Left cardiac atrium (tissue), 4 donors: ENCODE measurements at regions not wholly inside any gene's neighbourhood (a gene's known extent, or its start where the extent isn't known, plus 50 kb on each side); places are given as distances from the start of the nearest gene placed in this dataset.
"Not testable (repeated sequence)": the region's sequence is repeated elsewhere in the genome, so short reads cannot be mapped to it uniquely, and the experiment has no call there.

Source experiments
- ATAC-seq, 2 donors: fragments of 200-7000 bp; cut with Tn5 transposase; one replicate each; pipeline ENCODE4 v1.9.1; 2020; ENCODE audit warnings: mild to moderate bottlenecking in 2 of 2, moderate library complexity in 2 of 2
- DNase-seq: peaks from one replicate; pipeline ENCODE4 v3.0.0-alpha.2; 2020
- intact Hi-C, 2 donors: fragments of 100-400 bp; cut with DNase I; formaldehyde crosslinking; loops; one replicate each; pipeline versions ENCODE4 v1.14.1 to v1.15.1; 2022 to 2023
- donor health status: DM: no; HTN: yes; CAD: no.
- donor health status: DM: no; HTN: yes; CAD: no; lungs with severe emphysema.
- donor health status: DM: yes; HTN: yes; CAD: no.
- donor health status: Dilated cardiomyopathy.

DNA sequence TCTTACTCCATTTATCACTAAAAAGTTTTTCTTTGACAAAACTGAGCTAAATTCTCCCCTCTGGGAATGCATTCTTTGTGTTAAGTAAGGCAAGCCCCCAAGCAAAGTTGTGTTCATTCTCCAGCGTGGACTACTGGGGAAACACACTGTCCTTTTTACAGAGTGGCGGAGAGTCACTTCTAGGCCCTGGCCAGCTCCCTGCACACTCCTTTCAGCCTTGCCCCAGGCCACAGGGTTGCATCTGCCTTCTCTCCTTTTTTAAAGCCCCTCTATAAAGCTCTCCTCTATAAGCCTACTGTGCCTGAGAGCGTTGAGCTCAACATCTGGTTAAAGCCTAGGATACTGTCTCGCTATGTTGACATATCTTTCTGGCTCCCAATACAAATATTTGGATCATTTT is 803.4 kb downstream of the PCDH17 start:
- no peak for ATAC-seq
- DNase-seq, result no peak
- intact Hi-C loops, result no loop called here

DNA sequence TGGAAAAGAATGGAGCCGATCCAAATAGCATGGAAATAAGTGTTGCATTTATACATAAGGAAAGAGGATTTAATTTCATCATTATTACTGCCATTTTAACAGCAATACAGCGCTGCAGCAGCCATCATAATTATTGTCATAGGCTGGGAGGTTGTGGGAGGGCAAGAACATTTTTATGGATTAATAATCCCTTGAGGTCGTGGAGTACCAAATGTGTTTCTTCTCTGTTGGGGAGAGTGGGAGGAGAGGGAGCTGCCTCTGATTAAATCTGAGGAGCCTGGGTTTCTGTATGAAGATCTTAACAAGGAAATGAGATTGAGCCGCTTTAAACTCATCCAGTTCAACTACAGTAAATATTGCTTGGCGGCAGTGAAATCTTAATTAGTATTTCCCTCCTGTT is 805.9 kb downstream of the PCDH17 start:
- no peak for ATAC-seq
- intact Hi-C loops, result no loop called here

DNA sequence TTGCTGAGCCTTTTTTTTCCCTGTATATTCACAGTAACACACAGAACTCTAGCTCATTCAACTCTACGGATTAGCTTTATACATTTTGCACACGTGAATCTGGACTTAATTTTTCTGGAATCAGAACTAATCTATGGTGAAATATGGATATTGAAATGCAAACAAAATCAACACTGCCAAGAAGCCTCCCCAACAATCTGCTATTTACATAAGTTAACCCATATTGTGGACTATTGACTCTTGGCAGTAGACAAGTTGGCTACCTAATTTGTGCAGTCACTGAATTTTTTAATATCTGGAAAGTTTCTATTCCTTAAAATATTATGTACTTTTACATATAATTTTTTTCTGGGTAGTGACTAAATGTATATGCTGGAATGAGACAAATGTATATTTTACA is 815.4 kb downstream of the PCDH17 start:
- ATAC-seq (no peak), DNase-seq (no peak)
- intact Hi-C loops, result no loop called here

More for the DNA sequence above, 805.9 kb downstream of the PCDH17 start:
- no peak for DNase-seq

DNA sequence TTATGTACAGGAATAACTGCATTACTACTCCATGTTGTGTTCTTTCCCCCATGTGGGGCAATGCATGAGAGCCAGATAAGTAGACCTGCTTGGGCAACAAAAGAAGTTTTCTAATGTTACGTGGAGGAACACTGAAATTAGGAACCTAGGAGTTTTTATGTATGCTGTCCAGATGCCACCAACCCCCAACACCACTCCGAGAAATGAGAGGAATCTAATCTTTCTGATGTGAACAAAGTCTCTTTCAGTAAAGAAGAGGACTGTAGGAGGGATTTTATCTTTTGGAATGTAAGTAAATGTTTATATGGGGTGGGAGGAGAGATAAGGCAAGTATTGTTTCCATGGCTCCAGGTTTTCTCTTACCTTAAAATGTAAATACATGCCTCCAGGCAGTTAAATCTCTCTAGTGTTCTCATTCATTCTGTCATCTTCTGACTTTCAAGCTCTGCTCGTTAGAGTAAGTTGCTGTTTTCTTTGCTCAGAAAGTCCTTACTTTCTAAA is 820.6 kb downstream of the PCDH17 start:
- no peak for ATAC-seq
- DNase-seq, result no peak
- intact Hi-C loops, result no loop called here

DNA sequence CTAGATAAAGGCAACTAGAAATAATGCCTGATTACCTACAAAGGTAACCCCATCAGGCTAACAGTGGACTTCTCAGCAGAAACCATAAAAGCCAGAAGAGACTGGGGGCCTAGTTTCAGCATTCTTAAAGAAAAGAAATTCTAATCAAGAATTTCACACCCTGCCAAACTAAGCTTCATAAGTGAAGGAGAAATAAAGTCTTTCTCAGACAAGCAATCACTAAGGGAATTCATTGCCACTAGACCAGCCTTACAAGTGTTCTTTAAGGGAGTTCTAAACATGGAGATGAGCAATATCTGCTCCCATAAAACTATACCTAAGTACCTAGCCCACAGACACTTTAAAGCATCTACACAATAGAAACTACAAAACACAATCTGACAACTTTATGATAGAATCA is 823.5 kb downstream of the PCDH17 start:
- ATAC-seq (no peak), DNase-seq (no peak)
- intact Hi-C loops, result no loop called here

DNA sequence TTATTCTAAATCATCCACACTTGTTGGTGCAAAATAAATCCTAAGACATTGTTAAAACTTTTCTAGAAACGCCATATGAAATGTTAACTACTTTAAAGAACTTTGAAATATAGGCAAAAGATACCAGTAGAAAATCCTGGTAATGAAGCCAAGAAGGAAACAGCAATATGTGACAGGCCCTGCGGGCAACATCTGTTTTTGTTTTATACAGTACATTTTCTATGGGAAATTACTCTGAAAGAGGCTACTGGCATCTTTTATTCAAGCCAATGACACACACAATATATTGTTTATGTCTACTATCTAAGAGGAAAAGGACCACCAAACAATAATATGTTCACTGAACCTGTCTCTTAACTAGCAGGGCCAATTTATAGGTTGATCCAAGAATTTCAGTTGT is 829.7 kb downstream of the PCDH17 start:
- no peak for ATAC-seq
- DNase-seq, result no peak
- intact Hi-C loops, result no loop called here

DNA sequence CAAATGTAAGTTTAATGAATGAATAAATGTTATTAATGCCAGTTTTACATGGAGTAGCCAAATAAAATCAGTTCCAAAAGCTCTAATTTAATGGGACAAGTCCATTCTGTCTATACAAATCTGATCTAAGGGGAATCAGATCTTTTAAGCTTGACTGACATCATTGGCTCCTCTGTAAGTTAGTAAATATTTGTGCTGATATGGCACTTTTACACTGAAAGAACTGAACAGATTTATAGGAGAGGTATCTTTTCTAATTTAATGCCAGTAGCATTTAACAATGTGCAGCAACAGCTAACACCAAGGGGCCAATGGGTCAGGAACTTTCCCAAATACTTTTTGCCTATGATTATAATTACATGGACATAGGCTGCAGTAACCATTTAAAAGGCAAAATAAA is 832.3 kb downstream of the PCDH17 start:
- DNase-seq, result no peak
- no peak for ATAC-seq
- intact Hi-C loops, result no loop called here

DNA sequence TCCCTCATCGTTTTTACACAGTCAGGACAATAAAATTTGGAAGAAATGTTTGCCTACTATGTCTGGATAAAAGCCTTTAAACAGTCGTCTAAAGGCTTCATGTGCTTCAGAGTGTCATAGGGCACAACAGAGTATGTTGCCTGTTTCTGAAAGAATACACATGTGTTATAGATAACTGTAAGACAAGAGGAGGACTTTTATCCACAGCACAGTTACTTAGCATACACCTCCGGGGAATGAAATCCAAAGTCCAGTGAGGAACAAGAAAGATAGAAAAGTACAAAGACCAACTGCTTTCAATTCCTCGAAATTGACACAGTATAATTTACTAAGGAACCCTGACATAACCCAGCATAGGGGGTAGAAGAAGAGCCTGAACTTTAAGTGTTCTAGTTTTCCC is 835.6 kb downstream of the PCDH17 start:
- DNase-seq (no peak), ATAC-seq (no peak)
- intact Hi-C loops, result no loop called here

DNA sequence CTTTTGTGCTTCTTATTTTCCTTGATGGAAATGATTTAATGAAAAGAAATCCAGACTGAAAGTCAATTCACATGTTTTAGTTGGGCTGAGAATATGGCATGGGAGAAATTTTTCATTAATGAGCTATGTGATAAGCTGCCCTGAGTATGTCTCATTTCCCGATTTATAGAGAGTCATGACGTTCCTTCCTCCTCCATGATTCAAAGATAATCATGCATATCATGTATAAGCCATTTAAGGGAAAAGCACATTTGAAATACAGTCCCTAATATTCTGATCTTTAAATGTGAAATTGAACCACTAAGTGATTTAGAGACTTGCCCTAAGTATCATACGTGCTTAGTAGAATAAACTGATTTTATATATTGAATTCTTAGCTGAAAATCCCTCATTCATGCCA is 840.9 kb downstream of the PCDH17 start:
- no peak for DNase-seq
- no peak for ATAC-seq
- intact Hi-C loops, result no loop called here

DNA sequence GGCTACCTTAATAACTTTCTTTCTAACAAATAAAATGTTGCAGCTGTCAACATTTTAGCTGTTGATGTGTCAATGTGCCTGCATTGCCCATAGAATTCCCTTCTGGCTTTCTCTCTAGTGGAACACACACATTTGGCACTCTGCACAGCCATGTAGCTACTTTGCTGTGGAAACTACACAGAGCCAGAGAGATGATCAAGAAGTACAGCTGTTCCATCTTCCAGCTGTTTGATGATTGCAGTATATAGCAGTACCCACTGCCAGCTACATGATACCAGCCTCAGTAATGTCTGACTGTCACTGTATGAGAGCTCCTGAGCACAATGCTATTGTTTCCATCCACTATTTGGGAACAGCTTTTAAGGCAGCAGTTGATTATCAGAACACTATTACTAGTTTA is 843.0 kb downstream of the PCDH17 start:
- intact Hi-C loops, result no loop called here
- DNase-seq (no peak), ATAC-seq (no peak)

DNA sequence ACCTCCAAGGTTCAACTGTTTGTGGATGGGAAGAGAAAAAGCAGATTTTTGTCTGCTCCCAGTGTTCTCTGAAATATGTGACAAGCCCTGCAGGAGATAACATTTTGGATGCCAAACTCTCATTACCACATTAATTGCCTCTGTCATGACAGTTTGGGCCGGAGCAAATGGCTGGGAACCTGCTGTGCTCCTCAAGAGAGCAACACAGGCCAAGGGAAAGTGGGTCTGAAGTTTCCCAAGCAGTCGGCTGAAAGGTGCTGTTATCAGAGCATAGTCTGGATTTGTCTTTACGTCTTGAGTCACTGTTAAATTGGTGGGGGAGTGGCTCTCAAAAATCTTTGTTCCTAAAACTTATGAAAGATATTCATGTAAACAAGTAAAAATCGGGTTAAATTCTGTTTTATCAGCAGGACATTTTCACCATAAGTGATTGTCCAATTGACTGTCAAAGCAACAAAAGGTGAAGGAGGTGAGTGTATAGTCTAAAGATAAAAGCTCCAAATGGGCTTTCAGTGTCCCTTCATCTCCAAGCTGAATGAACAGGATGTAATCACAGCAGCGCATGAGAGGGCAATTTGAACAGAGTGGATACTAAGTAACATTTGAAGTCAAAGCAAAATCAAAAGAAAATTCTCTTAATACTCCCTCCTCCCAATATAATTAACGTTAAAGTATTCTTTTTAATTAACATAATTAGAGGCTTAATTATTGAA is 844.8 kb downstream of the PCDH17 start:
- no peak for ATAC-seq
- no peak for DNase-seq
- intact Hi-C loops, result no loop called here

DNA sequence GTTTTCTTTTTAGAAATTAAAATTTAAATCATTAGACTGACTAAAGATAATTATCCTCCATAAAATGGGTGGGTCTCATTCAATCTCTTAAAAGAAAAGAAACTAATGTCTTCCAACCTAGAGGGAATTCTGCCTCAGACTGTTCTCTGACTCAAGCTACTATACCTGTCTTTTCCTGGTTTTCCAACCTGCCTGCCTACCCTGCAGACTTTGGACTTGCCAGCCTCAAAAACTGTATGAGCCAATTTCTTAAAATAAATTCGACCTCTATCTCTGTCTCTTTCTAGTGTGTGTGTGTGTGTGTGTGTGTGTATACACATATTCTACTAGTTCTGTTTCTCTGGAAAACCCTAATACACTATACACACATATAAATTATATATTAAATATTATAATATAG is 847.3 kb downstream of the PCDH17 start:
- intact Hi-C loops, result no loop called here
- no peak for ATAC-seq
- no peak for DNase-seq

DNA sequence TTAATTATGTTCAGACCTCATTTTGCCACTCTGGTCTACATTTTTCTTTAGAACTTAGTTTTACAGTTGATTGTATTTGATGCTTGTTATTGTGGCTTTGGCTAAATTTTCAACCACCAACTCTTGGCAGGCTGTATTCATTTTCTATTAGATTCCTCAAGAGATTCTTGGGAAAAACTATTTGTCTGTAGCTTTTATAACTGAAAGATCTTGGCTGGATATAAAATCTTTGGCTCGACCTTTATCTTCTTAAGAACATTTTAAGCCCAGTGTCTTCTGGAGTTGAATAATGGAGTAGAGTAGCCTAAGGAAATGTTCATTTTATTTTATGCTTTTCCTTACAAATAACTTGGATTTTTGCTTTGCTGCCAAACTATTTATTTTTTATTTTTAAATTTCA is 848.5 kb downstream of the PCDH17 start:
- DNase-seq (no peak), ATAC-seq (no peak)
- intact Hi-C loops, result no loop called here

DNA sequence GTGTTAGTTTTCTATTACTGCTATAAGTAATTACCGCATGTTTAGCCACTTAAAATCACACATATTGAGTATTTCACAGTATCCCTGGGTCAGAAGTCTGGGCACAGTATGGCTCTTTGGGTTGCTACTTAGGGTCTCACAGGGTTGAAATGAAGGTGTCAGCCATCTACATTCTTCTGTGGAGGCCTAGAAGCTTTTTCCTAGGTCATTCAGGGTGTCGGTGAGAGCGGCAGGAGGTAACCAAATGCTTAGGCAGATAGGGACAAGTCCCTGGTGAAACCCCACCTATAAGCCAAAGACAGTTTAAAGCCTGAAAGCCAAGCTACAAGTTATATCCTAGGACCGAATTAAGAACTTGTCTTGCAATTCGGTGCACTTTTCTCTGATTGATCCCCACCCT is 856.7 kb downstream of the PCDH17 start:
- intact Hi-C loops, result no loop called here
- no peak for ATAC-seq
- DNase-seq, result no peak

DNA sequence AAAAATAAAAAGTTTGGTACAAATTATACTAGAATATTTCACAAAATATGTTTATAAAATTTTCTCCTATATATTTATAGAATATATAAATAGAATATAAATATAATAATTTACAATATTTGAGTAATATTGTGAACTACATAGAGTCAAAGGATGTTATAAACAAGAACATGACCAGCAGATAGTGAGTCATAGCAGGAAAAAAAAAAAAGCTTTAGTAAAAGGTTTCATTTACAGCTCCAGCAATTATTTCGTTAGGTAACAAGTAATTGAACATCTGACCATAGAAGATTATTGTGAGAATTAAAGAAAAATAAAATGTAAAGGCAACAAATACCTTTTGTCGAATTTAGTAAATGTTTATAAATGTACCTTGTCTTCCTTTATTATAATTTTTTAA is 864.1 kb downstream of the PCDH17 start:
- ATAC-seq, result no peak
- no peak for DNase-seq
- intact Hi-C loops, result no loop called here

DNA sequence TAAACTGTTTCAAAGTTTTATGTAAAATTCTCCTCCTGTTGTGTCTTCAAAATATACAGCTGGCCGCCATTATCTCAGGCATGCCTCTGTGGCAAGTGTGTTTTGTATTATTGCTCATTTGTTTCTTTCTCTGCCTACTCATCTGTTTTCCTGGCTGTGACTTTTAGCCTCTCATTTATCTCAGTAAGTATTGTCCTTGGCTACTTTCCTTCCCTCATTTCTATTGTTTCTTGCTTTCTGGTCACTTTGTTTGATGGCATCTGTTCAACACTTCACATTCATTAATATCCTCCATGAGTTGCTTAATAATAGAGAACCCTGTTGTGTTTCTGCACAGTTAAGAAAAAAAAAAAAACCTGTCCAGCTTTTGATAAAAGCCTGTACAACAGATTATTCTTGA is 869.4 kb downstream of the PCDH17 start:
- ATAC-seq (no peak), DNase-seq (no peak)
- intact Hi-C loops, result no loop called here

DNA sequence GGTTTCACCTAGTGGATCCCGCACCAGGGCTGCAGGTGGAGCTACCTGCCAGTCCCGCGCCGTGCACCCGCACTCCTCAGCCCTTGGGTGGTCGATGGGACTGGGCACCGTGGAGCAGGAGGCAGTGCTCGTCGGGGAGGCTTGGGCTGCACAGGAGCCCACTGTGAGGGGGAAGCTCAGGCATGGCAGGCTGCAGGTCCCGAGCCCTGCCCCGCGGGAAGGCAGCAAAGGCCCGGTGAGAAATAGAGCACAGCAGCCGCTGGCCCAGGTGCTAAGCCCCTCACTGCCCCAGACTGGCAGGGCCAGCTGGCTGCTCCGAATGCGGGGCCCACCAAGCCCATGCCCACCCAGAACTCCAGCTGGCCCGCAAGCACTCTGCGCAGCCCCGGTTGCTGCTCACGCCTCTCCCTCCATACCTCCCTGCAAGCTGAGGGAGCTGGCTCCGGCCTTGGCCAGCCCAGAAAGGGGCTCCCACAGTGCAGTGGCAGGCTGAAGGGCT is 872.7 kb downstream of the PCDH17 start:
- ATAC-seq, intact Hi-C loops: not testable (repeated sequence)

DNA sequence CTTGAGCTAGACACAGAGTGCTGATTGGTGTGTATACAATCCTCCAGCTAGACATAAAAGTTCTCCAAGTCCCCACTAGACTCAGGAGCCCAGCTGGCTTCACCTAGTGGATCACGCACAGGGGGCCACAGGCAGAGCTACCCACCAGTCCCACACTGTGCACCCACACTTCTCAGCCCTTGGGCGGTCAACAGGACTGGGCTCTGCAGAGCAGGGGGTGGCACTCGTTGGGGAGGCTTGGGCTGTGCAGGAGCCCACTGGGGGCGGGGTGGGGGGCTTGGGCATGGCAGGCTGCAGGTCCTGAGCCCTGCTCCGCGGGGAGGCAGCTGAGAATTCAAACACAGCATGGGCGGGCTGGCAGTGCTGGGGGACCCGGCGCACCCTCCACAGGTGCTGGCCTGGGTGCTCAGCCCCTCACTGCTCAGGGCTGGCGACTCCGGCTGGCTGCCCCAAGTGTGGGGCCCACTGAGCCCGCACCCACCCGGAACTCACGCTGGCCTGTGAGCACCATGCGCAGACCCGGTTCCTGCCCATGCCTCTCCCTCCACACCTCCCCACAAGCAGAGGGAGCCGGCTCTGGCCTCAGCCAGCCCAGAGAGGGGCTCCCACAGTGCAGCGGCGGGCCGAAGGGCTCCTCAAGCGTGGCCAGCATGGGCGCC is 873.8 kb downstream of the PCDH17 start:
- intact Hi-C loops, ATAC-seq, DNase-seq: not testable (repeated sequence)

More for the DNA sequence above, 872.7 kb downstream of the PCDH17 start:
- not testable (repeated sequence) for DNase-seq

DNA sequence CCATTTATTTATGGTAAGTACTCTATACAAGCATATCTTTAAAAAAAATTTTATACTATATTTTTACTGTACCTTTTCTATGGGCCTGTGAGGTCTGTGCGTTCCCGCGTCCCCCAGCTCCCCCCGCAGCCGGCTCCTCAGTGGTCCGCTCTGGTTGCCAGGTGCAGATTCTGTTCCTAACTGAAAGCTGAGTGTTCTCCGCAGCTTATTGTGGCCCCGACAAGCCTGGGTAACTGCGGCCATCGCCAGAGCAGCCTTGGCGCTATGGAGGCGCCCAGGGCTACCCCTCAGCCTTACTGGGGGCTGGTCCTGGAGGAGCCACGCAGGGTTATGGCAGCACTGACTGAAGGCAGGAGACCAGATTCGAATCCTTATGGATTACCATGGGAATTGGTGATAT is 896.8 kb downstream of the PCDH17 start:
- ATAC-seq (no peak), DNase-seq (no peak)
- intact Hi-C loops, result no loop called here

DNA sequence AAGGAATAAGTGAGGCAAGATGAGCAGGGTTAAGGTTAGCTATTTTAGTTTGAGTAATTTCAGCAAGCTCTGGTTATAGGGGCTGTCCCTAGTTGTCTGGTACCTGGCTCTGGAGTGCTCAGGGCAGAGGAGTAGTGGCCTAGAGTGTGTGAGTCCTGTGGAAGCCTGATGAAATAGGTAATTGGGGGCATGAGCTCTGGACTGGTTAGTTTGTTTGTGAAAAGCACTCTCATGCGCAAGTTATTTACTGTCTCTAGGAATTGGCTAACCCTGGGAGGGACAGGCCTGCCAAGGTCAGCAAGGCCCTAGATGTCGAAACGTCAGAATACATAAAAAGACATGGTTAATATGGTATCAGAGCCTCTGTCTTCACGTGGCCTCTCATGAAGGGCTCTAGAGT is 900.1 kb downstream of the PCDH17 start:
- ATAC-seq (no peak), DNase-seq (no peak)
- intact Hi-C loops, result no loop called here

DNA sequence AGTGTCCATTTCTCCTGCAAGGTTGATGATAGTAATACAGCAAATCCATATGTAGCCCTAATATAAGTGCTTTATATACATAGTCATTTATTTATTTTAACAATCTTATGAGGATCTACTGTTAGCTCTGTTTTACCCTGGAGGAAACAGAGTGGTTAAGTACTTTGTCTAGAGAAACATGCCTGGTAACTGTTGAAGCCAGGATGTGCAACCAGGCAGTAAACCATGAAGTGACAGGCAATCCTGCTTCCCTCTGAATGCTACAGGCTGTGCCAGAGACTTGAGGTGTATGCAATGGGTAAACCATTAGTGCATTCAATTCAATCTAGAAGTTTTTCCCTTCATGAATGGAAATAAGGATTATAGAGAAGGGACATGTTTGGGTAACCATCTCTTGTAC is 911.0 kb downstream of the PCDH17 start:
- DNase-seq (no peak), ATAC-seq (no peak)
- intact Hi-C loops, result no loop called here
